ENCODE measurements at regions not wholly inside any gene's neighbourhood (a gene's known extent, or its start where the extent isn't known, plus 50 kb on each side); places are given as distances from the start of the nearest gene placed in this dataset.

DNA sequence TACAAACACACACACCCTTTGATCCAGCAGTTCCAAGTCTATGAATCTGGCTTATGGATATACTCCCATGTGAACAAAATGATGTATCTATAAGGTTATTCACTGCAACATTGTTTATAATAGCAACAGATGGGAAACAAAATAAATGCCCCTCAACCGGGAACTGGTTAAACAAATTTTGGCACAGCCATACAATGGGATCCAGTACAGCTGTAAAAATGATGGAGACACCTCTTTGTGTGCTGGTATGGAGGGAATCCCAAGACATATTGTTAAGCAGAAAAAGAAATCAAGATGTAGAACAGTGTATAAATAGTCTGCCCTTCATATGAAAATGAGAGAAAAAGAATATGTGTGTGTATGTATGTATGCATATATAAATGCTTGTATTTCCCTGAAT lies 155.5 kb downstream of the SNX10 start:
- ChIA-PET POLR2A (no interaction called here), RAD21 (ENCODE audit: low non-redundant PET in 1 of 2, low total read pairs in 2 of 2, uncharacterized antibody in 2 of 2, unreplicated experiment in 2 of 2) (no interaction called here), CTCF (no interaction called here)
- ATAC-seq: no peak
- no peak for TF ChIP-seq CEBPB (IDR thresholded peaks at IDR 0.05; ENCODE audit: low read depth)
- TF ChIP-seq, protein P1, sequence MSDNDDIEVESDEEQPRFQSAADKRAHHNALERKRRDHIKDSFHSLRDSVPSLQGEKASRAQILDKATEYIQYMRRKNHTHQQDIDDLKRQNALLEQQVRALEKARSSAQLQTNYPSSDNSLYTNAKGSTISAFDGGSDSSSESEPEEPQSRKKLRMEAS (IDR thresholded peaks at IDR 0.05): no peak
- no peak for TF ChIP-seq JUND (IDR thresholded peaks at IDR 0.05)
- TF ChIP-seq ZFX (IDR thresholded peaks at IDR 0.05): no peak
- no peak for TF ChIP-seq RAD21 (IDR thresholded peaks at IDR 0.05; ENCODE audit: low read depth)
- TF ChIP-seq, protein P2, sequence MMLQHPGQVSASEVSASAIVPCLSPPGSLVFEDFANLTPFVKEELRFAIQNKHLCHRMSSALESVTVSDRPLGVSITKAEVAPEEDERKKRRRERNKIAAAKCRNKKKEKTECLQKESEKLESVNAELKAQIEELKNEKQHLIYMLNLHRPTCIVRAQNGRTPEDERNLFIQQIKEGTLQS (IDR thresholded peaks at IDR 0.05): no peak
- no peak for TF ChIP-seq ZNF274 (IDR thresholded peaks at IDR 0.05; ENCODE audit: low read depth, low read length)
- no peak for TF ChIP-seq EZH2phosphoT487 (IDR thresholded peaks at IDR 0.05; ENCODE audit: borderline replicate concordance)
- no peak for TF ChIP-seq EZH2 (IDR thresholded peaks at IDR 0.05)
- no peak for TF ChIP-seq SP1 (IDR thresholded peaks at IDR 0.05; ENCODE audit: low read depth)
- TF ChIP-seq, protein P3, sequence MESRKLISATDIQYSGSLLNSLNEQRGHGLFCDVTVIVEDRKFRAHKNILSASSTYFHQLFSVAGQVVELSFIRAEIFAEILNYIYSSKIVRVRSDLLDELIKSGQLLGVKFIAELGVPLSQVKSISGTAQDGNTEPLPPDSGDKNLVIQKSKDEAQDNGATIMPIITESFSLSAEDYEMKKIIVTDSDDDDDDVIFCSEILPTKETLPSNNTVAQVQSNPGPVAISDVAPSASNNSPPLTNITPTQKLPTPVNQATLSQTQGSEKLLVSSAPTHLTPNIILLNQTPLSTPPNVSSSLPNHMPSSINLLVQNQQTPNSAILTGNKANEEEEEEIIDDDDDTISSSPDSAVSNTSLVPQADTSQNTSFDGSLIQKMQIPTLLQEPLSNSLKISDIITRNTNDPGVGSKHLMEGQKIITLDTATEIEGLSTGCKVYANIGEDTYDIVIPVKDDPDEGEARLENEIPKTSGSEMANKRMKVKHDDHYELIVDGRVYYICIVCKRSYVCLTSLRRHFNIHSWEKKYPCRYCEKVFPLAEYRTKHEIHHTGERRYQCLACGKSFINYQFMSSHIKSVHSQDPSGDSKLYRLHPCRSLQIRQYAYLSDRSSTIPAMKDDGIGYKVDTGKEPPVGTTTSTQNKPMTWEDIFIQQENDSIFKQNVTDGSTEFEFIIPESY (IDR thresholded peaks at IDR 0.05; ENCODE audit: extremely low read depth, insufficient replicate concordance, low read length): no peak
- H3K9me3 ChIP-seq (ENCODE audit: control insufficient read depth in 1 of 2, insufficient read depth in 1 of 2, low read depth in 1 of 2, low read length in 2 of 2): no peaks in the 10 kb centered on the region
- no peak overlapping the region for H3K27ac ChIP-seq (ENCODE audit: low read depth, low read length)
- no TSS peak for BruUV-seq (replicated peaks)
- H4K20me1 ChIP-seq (ENCODE audit: insufficient read depth): no peaks in the 10 kb centered on the region
- no peak for DNase-seq (ENCODE audit: low read depth, low spot score)
- H3K79me2 ChIP-seq (ENCODE audit: insufficient read depth, low read length): no peaks in the 10 kb centered on the region
- H3K27me3 ChIP-seq (ENCODE audit: insufficient read depth, low read length): no peaks in the 10 kb centered on the region
- no peaks in the 10 kb centered on the region for H3K36me3 ChIP-seq (ENCODE audit: control insufficient read depth in 1 of 2, insufficient read depth in 2 of 2, low read length in 2 of 2)
- peaks cover 7 to 8% of the 10 kb centered on the region in 2 experiments; a peak in 3 of 4 replicates for H3K4me1 ChIP-seq (ENCODE audit: control insufficient read depth in 1 of 2, insufficient read depth in 2 of 2, low read length in 2 of 2)
- no peak overlapping the region for H3K9ac ChIP-seq (ENCODE audit: low read length)
- no peak overlapping the region for H3K4me2 ChIP-seq (ENCODE audit: low read length)
- intact Hi-C loops (cut with micrococcal nuclease): no loop called here
- no peak overlapping the region for H2AFZ ChIP-seq (ENCODE audit: low read depth, low read length, poor library complexity, severe bottlenecking)
- no peaks in the 10 kb centered on the region for H3K9me2 ChIP-seq (ENCODE audit: insufficient read depth)
- H3K4me3 ChIP-seq (replicated peaks in 1 of 2; ENCODE audit: low read depth in 1 of 2, low read length in 2 of 2): no peak overlapping the region
